Activated CD8-positive, alpha-beta memory T cell treated with anti-CD3 and anti-CD28 coated beads, Interleukin-2, amount 10 ng/mL, durations not matched to agents 7 days and 5 days (primary cell): ENCODE measurements at regions not wholly inside any gene's neighbourhood (a gene's known extent, or its start where the extent isn't known, plus 50 kb on each side); places are given as distances from the start of the nearest gene placed in this dataset.

Experiments used
- ATAC-seq: fragments of 150-1000 bp; cut with Tn5 transposase; one replicate; pipeline ENCODE4 v1.10.0; 2021; ENCODE audit warnings: moderate library complexity
- CTCF ChIA-PET: fragments of 350-600 bp; sonication (Branson Sonifier 250); formaldehyde crosslinking; loops from one replicate; lab custom pipeline; 2021; ENCODE audit warnings: antibody characterized with exemption; lab: Charles Lee
- DNase-seq: peaks from one replicate; pipeline ENCODE4 v3.0.0-alpha.2; 2020
- H3K27ac Mint-ChIP-seq: one replicate; pipeline ENCODE4 v1.8.0; 2021; ENCODE audit warnings: mild to moderate bottlenecking, mixed read lengths
- H3K27me3 Mint-ChIP-seq: one replicate; pipeline ENCODE4 v1.8.0; 2021; ENCODE audit warnings: mixed read lengths
- H3K36me3 Mint-ChIP-seq: one replicate; pipeline ENCODE4 v1.8.0; 2021; ENCODE audit warnings: mild to moderate bottlenecking, mixed read lengths
- H3K4me1 Mint-ChIP-seq: one replicate; pipeline ENCODE4 v1.8.0; 2021; ENCODE audit warnings: mixed read lengths
- H3K4me3 Mint-ChIP-seq: one replicate; pipeline ENCODE4 v1.8.0; 2021; ENCODE audit warnings: mild to moderate bottlenecking, moderate library complexity, mixed read lengths
- H3K9me3 Mint-ChIP-seq: one replicate; pipeline ENCODE4 v1.8.0; 2022; ENCODE audit warnings: low read depth, mixed read lengths

GRCh38 chr3:73225146-73225855 is 163.8 kb downstream of the EBLN2 start:
- no peak for DNase-seq
- Mint-ChIP-seq H3K27me3 (no peaks in the 10 kb centered on the region), H3K4me3 (no peak overlapping the region), H3K9me3 (no peaks in the 10 kb centered on the region), H3K4me1 (no peaks in the 10 kb centered on the region), H3K27ac (no peak overlapping the region), H3K36me3 (no peaks in the 10 kb centered on the region)
- ATAC-seq, result no peak
- CTCF ChIA-PET, result no interaction called here

DNA sequence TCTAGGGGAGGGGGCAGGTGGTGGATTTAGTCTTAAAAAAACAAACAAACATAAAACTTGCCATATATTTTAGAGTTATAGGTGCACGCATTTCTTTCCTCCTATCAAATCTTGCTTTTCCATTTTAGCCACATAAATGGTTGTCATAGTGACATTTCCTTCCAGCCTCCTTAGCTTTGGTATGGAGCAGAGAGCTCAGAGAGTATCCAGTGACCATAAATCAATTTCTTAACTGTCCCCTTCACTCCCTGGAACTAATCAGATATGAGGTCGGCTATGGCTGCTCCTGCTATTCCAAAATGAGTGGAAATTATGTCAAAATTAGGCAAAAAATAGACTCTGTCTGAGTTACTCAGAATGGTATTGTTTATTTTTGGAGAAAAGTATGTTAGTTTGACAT is 164.5 kb downstream of the EBLN2 start:
- no peaks in the 10 kb centered on the region for H3K36me3 Mint-ChIP-seq

GRCh38 chr3:73228000-73228399 is 166.5 kb downstream of the EBLN2 start:
- ATAC-seq (no peak), DNase-seq (no peak)
- Mint-ChIP-seq H3K4me3 (no peak overlapping the region), H3K27me3 (no peaks in the 10 kb centered on the region), H3K4me1 (no peaks in the 10 kb centered on the region), H3K36me3 (no peaks in the 10 kb centered on the region), H3K9me3 (no peaks in the 10 kb centered on the region), H3K27ac (no peak overlapping the region)
- CTCF ChIA-PET, result no interaction called here

More for the DNA sequence above, 164.5 kb downstream of the EBLN2 start:
- DNase-seq (no peak), ATAC-seq (no peak)
- H3K4me1 Mint-ChIP-seq, result no peaks in the 10 kb centered on the region
- H3K9me3 Mint-ChIP-seq, result no peaks in the 10 kb centered on the region
- H3K27ac Mint-ChIP-seq, result no peak overlapping the region
- no peaks in the 10 kb centered on the region for H3K27me3 Mint-ChIP-seq
- CTCF ChIA-PET, result no interaction called here
- no peak overlapping the region for H3K4me3 Mint-ChIP-seq

GRCh38 chr3:73228437-73228836 is 167.0 kb downstream of the EBLN2 start:
- Mint-ChIP-seq H3K27me3 (no peaks in the 10 kb centered on the region), H3K9me3 (no peaks in the 10 kb centered on the region), H3K4me3 (no peak overlapping the region), H3K4me1 (no peaks in the 10 kb centered on the region), H3K27ac (no peak overlapping the region), H3K36me3 (no peaks in the 10 kb centered on the region)
- ATAC-seq (no peak), DNase-seq (no peak)
- CTCF ChIA-PET, result no interaction called here

- CTCF ChIA-PET, result no interaction called here
- H3K27me3 Mint-ChIP-seq, result no peaks in the 10 kb centered on the region
- no peak overlapping the region for H3K4me3 Mint-ChIP-seq
Observed at GRCh38 chr3:73228959-73229358, 167.5 kb downstream of the EBLN2 start.

GRCh38 chr3:73234354-73235014 is 173.0 kb downstream of the EBLN2 start:
- H3K27ac Mint-ChIP-seq, result no peak overlapping the region
- H3K36me3 Mint-ChIP-seq, result no peaks in the 10 kb centered on the region
- H3K4me1 Mint-ChIP-seq, result no peaks in the 10 kb centered on the region
- no peak overlapping the region for H3K4me3 Mint-ChIP-seq
- CTCF ChIA-PET, result no interaction called here
- H3K9me3 Mint-ChIP-seq, result no peaks in the 10 kb centered on the region
- DNase-seq (no peak), ATAC-seq (no peak)
- no peaks in the 10 kb centered on the region for H3K27me3 Mint-ChIP-seq

More at GRCh38 chr3:73228959-73229358, 167.5 kb downstream of the EBLN2 start:
- DNase-seq (no peak), ATAC-seq (no peak)
- Mint-ChIP-seq H3K9me3 (no peaks in the 10 kb centered on the region), H3K4me1 (no peaks in the 10 kb centered on the region), H3K36me3 (no peaks in the 10 kb centered on the region), H3K27ac (no peak overlapping the region)

DNA sequence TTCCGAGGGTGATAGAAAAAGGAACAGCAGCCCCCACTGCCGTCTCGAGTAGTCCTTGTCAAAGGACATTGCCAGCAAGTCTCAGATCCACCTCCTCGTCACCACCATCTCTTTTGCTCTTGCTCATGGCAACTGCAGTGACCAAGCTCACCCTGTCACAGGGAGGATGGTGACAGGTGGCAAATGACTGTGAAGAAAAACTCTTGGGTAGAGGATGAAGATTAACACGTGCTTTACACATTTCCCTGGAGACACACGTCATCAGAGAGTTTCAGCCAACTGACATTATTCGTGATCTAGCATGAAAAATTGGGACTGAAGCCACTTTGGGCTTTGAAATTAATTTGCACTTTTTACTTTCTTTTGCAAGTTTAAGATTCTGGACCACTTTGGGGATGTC is 174.3 kb downstream of the EBLN2 start:
- no peaks in the 10 kb centered on the region for H3K27me3 Mint-ChIP-seq
- no peaks in the 10 kb centered on the region for H3K4me1 Mint-ChIP-seq
- no peak overlapping the region for H3K27ac Mint-ChIP-seq
- ATAC-seq, result no peak
- CTCF ChIA-PET, result no interaction called here
- no peaks in the 10 kb centered on the region for H3K9me3 Mint-ChIP-seq
- no peak overlapping the region for H3K4me3 Mint-ChIP-seq
- DNase-seq, result no peak
- H3K36me3 Mint-ChIP-seq, result no peaks in the 10 kb centered on the region

DNA sequence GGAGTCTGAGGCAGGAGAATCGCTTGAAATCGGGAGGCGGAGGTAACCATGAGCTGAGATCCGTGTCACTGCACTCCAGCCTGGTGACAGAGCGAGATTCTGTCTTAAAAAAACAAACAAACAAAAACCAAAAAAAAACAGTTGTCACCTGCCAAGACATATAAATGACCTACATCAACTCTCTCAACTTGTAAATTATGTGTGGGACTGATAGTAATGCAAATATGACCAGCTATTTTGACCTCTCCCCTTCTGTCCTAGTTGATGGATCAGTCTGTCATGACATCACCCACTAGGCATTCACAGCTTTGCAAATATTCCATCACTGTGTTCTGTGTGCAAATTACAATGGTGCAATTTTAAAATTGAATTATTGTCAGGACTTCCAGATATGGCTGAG is 175.4 kb downstream of the EBLN2 start:
- no peak for DNase-seq
- H3K27ac Mint-ChIP-seq, result no peak overlapping the region
- H3K4me1 Mint-ChIP-seq, result no peaks in the 10 kb centered on the region
- ATAC-seq, result no peak
- H3K27me3 Mint-ChIP-seq, result no peaks in the 10 kb centered on the region
- H3K36me3 Mint-ChIP-seq, result no peaks in the 10 kb centered on the region
- CTCF ChIA-PET, result no interaction called here
- no peaks in the 10 kb centered on the region for H3K9me3 Mint-ChIP-seq
- H3K4me3 Mint-ChIP-seq, result no peak overlapping the region

DNA sequence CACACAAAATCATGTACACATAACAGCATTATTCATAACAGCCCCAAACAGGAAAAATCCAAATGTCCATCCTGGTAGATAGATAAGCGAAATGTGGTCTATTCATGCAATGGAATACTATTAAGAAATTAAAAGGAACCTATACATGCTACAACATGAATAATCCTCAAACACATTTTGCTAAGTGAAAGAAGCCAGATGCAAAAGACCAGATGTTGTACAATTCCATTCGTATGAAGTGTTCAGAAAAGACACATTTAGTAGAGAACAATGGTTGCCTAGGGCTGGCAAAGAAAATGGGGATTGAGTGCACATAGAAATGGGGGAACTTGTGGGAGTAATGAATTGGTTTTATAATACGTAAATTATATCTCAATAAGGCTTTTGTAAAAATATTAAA is 182.3 kb downstream of the EBLN2 start:
- no peak for ATAC-seq
- H3K36me3 Mint-ChIP-seq, result no peaks in the 10 kb centered on the region
- no peak overlapping the region for H3K4me3 Mint-ChIP-seq
- CTCF ChIA-PET, result no interaction called here
- H3K9me3 Mint-ChIP-seq, result no peaks in the 10 kb centered on the region
- no peak for DNase-seq
- H3K27ac Mint-ChIP-seq, result no peak overlapping the region
- H3K4me1 Mint-ChIP-seq, result no peaks in the 10 kb centered on the region
- H3K27me3 Mint-ChIP-seq, result no peaks in the 10 kb centered on the region

GRCh38 chr3:73245459-73245858 is 184.0 kb downstream of the EBLN2 start:
- DNase-seq (no peak), ATAC-seq (no peak)
- no peaks in the 10 kb centered on the region for H3K27me3 Mint-ChIP-seq
- no peaks in the 10 kb centered on the region for H3K9me3 Mint-ChIP-seq
- no peaks in the 10 kb centered on the region for H3K4me1 Mint-ChIP-seq
- H3K27ac Mint-ChIP-seq, result no peak overlapping the region
- CTCF ChIA-PET, result no interaction called here
- H3K36me3 Mint-ChIP-seq, result no peaks in the 10 kb centered on the region
- H3K4me3 Mint-ChIP-seq, result no peak overlapping the region

GRCh38 chr3:73249047-73249446 is 187.6 kb downstream of the EBLN2 start:
- no peak for ATAC-seq
- H3K27ac Mint-ChIP-seq, result no peak overlapping the region
- H3K4me3 Mint-ChIP-seq, result no peak overlapping the region
- CTCF ChIA-PET, result no interaction called here
- DNase-seq, result no peak
- H3K36me3 Mint-ChIP-seq, result no peaks in the 10 kb centered on the region
- H3K4me1 Mint-ChIP-seq, result no peaks in the 10 kb centered on the region
- no peaks in the 10 kb centered on the region for H3K27me3 Mint-ChIP-seq
- no peaks in the 10 kb centered on the region for H3K9me3 Mint-ChIP-seq

DNA sequence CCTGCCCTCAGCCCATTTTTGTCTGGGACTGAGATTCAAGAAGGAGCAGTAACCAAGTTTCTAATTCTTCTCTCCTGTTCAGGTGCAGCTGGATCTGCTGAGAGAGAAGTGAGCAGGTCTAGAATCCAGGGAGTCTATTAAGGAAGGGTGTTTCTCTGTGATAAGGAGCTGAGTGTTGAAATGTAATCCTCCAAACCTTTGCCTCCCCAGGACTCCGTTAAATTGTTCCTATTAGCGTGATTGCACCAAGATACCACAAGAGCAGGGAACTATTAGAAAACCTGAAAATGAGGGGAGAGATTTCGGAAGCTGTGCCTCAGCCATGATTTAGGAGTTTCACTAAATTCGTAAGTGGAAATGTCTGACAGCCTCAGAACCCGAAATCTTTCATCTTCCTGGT is 192.6 kb downstream of the EBLN2 start:
- no peak overlapping the region for H3K27ac Mint-ChIP-seq
- H3K4me1 Mint-ChIP-seq, result no peaks in the 10 kb centered on the region
- H3K9me3 Mint-ChIP-seq, result no peaks in the 10 kb centered on the region
- no peak for DNase-seq
- H3K4me3 Mint-ChIP-seq, result no peak overlapping the region
- no peaks in the 10 kb centered on the region for H3K36me3 Mint-ChIP-seq
- no peak for ATAC-seq
- CTCF ChIA-PET, result no interaction called here
- no peaks in the 10 kb centered on the region for H3K27me3 Mint-ChIP-seq

GRCh38 chr3:73255609-73256029 is 194.2 kb downstream of the EBLN2 start:
- no peaks in the 10 kb centered on the region for H3K36me3 Mint-ChIP-seq
- H3K4me3 Mint-ChIP-seq, result no peak overlapping the region
- no peak for ATAC-seq
- H3K27me3 Mint-ChIP-seq, result no peaks in the 10 kb centered on the region
- no peaks in the 10 kb centered on the region for H3K9me3 Mint-ChIP-seq
- no peak for DNase-seq
- no peaks in the 10 kb centered on the region for H3K4me1 Mint-ChIP-seq
- H3K27ac Mint-ChIP-seq, result no peak overlapping the region
- CTCF ChIA-PET, result no interaction called here

DNA sequence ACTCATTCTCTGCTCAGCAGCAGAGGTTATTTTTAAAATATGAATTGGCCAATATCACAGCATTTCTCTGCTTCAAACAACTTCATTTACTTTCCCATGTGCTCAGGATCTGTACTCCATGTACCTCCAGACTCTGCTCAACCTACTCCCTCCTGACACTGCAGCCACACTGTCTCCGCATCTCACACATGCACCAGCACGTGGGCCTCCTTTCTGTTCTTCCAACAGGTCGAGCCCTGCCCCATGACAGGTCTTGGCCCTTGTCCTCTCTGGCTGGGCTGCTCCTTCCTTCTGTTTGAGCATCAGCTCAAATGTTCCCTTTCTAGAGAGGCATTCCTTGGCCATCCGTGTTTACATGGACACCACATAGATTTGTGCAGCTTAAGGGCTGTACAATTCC is 195.7 kb downstream of the EBLN2 start:
- ATAC-seq (no peak), DNase-seq (no peak)
- no peaks in the 10 kb centered on the region for H3K36me3 Mint-ChIP-seq
- H3K27me3 Mint-ChIP-seq, result peaks cover 2% of the 10 kb centered on the region
- no peaks in the 10 kb centered on the region for H3K4me1 Mint-ChIP-seq
- H3K4me3 Mint-ChIP-seq, result no peak overlapping the region
- CTCF ChIA-PET, result no interaction called here
- no peak overlapping the region for H3K27ac Mint-ChIP-seq
- no peaks in the 10 kb centered on the region for H3K9me3 Mint-ChIP-seq
